A673 (cell line): ENCODE measurements at regions not wholly inside any gene's neighbourhood (a gene's known extent, or its start where the extent isn't known, plus 50 kb on each side); places are given as distances from the start of the nearest gene placed in this dataset.

ENCODE experiments used
- BruUV-seq: library from RNA; stranded (reverse); fragments of 400-500 nt; replicated peaks from 2 replicates; lab custom pipeline; 2021; lab: Mats Ljungman, UMichigan
- CTCF ChIA-PET: fragments of 300-600 bp; sonication (Branson Sonifier 250); formaldehyde crosslinking; loops from one replicate; lab custom pipeline; 2022; ENCODE audit warnings: antibody characterized with exemption; lab: Charles Lee
- POLR2A ChIA-PET: fragments of 300-600 bp; sonication (Branson Sonifier 250); formaldehyde crosslinking; loops from one replicate; lab custom pipeline; 2022; ENCODE audit warnings: antibody characterized with exemption; ENCODE audit not compliant: low non-redundant PET; lab: Charles Lee
- DNase-seq: peaks from one replicate; pipeline ENCODE4 v3.0.0-alpha.2; 2015; ENCODE audit warnings: low spot score
- H3K27ac ChIP-seq: fragments of 200-600 bp; sonication (generic); 2 replicates; pipeline ENCODE4 v1.5.1; 2016; ENCODE audit warnings: mixed run types, low read depth, mild to moderate bottlenecking, mixed read lengths, antibody characterized with exemption, low read length; ENCODE audit not compliant: poor library complexity, severe bottlenecking
- H3K27me3 ChIP-seq: fragments of 200-600 bp; sonication (generic); replicated peaks from 2 replicates; pipeline ENCODE4 v1.6.1; 2017; ENCODE audit warnings: mixed run types, low read depth, mild to moderate bottlenecking, mixed read lengths, antibody characterized with exemption, low read length; ENCODE audit not compliant: insufficient read depth, poor library complexity
- H3K36me3 ChIP-seq: fragments of 200-600 bp; sonication (generic); 2 replicates; pipeline ENCODE4 v1.6.1; 2016; ENCODE audit warnings: mixed run types, mild to moderate bottlenecking, mixed read lengths, antibody characterized with exemption, low read length; ENCODE audit not compliant: insufficient read depth, poor library complexity, severe bottlenecking
- H3K4me1 ChIP-seq: fragments of 200-600 bp; sonication (generic); 2 replicates; pipeline ENCODE4 v1.6.1; 2017; ENCODE audit warnings: mixed run types, mild to moderate bottlenecking, mixed read lengths, antibody characterized with exemption, low read length; ENCODE audit not compliant: insufficient read depth, poor library complexity, severe bottlenecking
- H3K4me3 ChIP-seq: fragments of 200-600 bp; sonication (generic); 2 replicates; pipeline ENCODE4 v1.5.1; 2016; ENCODE audit warnings: low read depth, mixed run types, mild to moderate bottlenecking, mixed read lengths, low read length; ENCODE audit not compliant: poor library complexity, severe bottlenecking
- H3K9me3 ChIP-seq: fragments of 200-600 bp; sonication (generic); 2 replicates; pipeline ENCODE4 v1.6.1; 2016; ENCODE audit warnings: mixed run types, low read depth, mild to moderate bottlenecking, mixed read lengths, antibody characterized with exemption, low read length; ENCODE audit not compliant: poor library complexity, severe bottlenecking
- EZH2 ChIP-seq: fragments of 200-600 bp; sonication (generic); IDR thresholded peaks from 2 replicates; pipeline ENCODE4 v1.6.1; 2017; ENCODE audit warnings: borderline replicate concordance, low read depth, mild to moderate bottlenecking, mixed read lengths, antibody characterized with exemption, low read length; ENCODE audit not compliant: poor library complexity, severe bottlenecking
- intact Hi-C: fragments of 100-400 bp; cut with micrococcal nuclease; formaldehyde crosslinking; loops from one replicate; pipeline ENCODE4 v1.10.0; 2022; ENCODE audit not compliant: unreplicated experiment
- TF ChIP-seq, protein P1 (sequence below): fragments of 300-800, 200-600 bp; sonication (generic); conservative IDR thresholded peaks from 2 replicates; pipeline ENCODE4 v1.5.1; 2017; ENCODE audit warnings: low read depth, mild to moderate bottlenecking, antibody characterized with exemption, low read length, moderate library complexity, mixed read lengths

GRCh38 chr14:34052658-34053014 is 101.8 kb upstream of the EGLN3 start:
- BruUV-seq, result no TSS peak
- H3K27me3 ChIP-seq, result no peaks in the 10 kb centered on the region
- H3K36me3 ChIP-seq, result no peaks in the 10 kb centered on the region
- ChIA-PET POLR2A (no interaction called here), CTCF (no interaction called here)
- no peaks in the 10 kb centered on the region for H3K4me1 ChIP-seq
- TF ChIP-seq, protein P1, sequence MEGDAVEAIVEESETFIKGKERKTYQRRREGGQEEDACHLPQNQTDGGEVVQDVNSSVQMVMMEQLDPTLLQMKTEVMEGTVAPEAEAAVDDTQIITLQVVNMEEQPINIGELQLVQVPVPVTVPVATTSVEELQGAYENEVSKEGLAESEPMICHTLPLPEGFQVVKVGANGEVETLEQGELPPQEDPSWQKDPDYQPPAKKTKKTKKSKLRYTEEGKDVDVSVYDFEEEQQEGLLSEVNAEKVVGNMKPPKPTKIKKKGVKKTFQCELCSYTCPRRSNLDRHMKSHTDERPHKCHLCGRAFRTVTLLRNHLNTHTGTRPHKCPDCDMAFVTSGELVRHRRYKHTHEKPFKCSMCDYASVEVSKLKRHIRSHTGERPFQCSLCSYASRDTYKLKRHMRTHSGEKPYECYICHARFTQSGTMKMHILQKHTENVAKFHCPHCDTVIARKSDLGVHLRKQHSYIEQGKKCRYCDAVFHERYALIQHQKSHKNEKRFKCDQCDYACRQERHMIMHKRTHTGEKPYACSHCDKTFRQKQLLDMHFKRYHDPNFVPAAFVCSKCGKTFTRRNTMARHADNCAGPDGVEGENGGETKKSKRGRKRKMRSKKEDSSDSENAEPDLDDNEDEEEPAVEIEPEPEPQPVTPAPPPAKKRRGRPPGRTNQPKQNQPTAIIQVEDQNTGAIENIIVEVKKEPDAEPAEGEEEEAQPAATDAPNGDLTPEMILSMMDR, result no peak
- no peak for TF ChIP-seq EZH2
- H3K9me3 ChIP-seq, result no peaks in the 10 kb centered on the region
- DNase-seq, result no peak
- no peak overlapping the region for H3K27ac ChIP-seq
- H3K4me3 ChIP-seq, result no peak overlapping the region
- intact Hi-C loops, result no loop called here

- TF ChIP-seq EZH2, result no peak
- TF ChIP-seq, protein P1, result no peak
- no peak for DNase-seq
- no peak overlapping the region for H3K4me3 ChIP-seq
- no peak overlapping the region for H3K27ac ChIP-seq
- H3K36me3 ChIP-seq, result no peaks in the 10 kb centered on the region
- CTCF ChIA-PET, result no interaction called here
- no peaks in the 10 kb centered on the region for H3K9me3 ChIP-seq
- H3K27me3 ChIP-seq, result no peaks in the 10 kb centered on the region
- no peaks in the 10 kb centered on the region for H3K4me1 ChIP-seq
- POLR2A ChIA-PET, result no interaction called here
- intact Hi-C loops, result no loop called here
- BruUV-seq, result no TSS peak
Observed at GRCh38 chr14:34051966-34052657, 101.2 kb upstream of the EGLN3 start.

GRCh38 chr14:34050606-34051005 is 99.7 kb upstream of the EGLN3 start:
- H3K27ac ChIP-seq, result no peak overlapping the region
- no peaks in the 10 kb centered on the region for H3K9me3 ChIP-seq
- CTCF ChIA-PET, result no interaction called here
- TF ChIP-seq EZH2, result no peak
- TF ChIP-seq, protein P1, result no peak
- BruUV-seq, result no TSS peak
- no peaks in the 10 kb centered on the region for H3K27me3 ChIP-seq
- DNase-seq, result no peak
- POLR2A ChIA-PET, result no interaction called here
- no peaks in the 10 kb centered on the region for H3K36me3 ChIP-seq
- H3K4me3 ChIP-seq, result no peak overlapping the region
- no peaks in the 10 kb centered on the region for H3K4me1 ChIP-seq
- intact Hi-C loops, result no loop called here
